Mucosa of stomach (tissue), 1 donor: ENCODE measurements at regions not wholly inside any gene's neighbourhood (a gene's known extent, or its start where the extent isn't known, plus 50 kb on each side); places are given as distances from the start of the nearest gene placed in this dataset.
"Not testable (repeated sequence)": the region's sequence is repeated elsewhere in the genome, so short reads cannot be mapped to it uniquely, and the experiment has no call there.

Experiments used
- H3K27me3 ChIP-seq: one replicate; pipeline ENCODE4 v1.7.0; 2013; ENCODE audit warnings: mild to moderate bottlenecking, low read length; ENCODE audit not compliant: control insufficient read depth, insufficient read depth
- H3K36me3 ChIP-seq: one replicate; pipeline ENCODE4 v1.7.0; 2013; ENCODE audit warnings: low read length; ENCODE audit not compliant: control insufficient read depth, insufficient read depth
- H3K4me1 ChIP-seq: one replicate; pipeline ENCODE4 v1.7.0; 2013; ENCODE audit warnings: mild to moderate bottlenecking, low read length; ENCODE audit not compliant: control insufficient read depth, insufficient read depth
- H3K4me3 ChIP-seq: one replicate; pipeline ENCODE4 v1.7.0; 2013; ENCODE audit warnings: low read length
- H3K9ac ChIP-seq: one replicate; pipeline ENCODE4 v1.7.0; 2013; ENCODE audit warnings: mild to moderate bottlenecking, low read length, moderate library complexity
- H3K9me3 ChIP-seq: one replicate; pipeline ENCODE4 v1.7.0; 2013; ENCODE audit warnings: mild to moderate bottlenecking, low read length, moderate library complexity; ENCODE audit not compliant: control insufficient read depth
- donor health status: Pancreatic carcinoma.

DNA sequence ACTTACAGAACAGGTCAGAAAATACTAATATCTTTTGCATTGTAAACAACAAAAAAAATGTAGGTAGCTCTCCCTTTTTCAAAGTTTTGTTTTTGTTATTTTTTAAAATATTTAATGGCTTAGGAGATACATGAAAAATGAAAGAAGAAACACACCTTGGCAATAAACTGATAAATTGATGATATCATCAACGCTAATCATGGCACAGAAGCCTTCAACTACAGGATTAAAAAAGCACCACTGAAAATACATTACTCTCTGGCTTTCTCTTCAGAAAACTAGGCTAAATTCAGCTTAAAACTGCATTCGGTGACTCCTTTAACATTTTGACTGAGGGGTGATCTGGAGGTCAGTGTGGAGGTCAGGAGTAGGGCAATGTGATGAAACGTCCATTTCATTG lies 1018.8 kb upstream of the FANCL start:
- no peaks in the 10 kb centered on the region for H3K9me3 ChIP-seq
- no peaks in the 10 kb centered on the region for H3K27me3 ChIP-seq
- H3K36me3 ChIP-seq: no peaks in the 10 kb centered on the region
- no peak overlapping the region for H3K9ac ChIP-seq
- no peak overlapping the region for H3K4me3 ChIP-seq
- no peaks in the 10 kb centered on the region for H3K4me1 ChIP-seq

DNA sequence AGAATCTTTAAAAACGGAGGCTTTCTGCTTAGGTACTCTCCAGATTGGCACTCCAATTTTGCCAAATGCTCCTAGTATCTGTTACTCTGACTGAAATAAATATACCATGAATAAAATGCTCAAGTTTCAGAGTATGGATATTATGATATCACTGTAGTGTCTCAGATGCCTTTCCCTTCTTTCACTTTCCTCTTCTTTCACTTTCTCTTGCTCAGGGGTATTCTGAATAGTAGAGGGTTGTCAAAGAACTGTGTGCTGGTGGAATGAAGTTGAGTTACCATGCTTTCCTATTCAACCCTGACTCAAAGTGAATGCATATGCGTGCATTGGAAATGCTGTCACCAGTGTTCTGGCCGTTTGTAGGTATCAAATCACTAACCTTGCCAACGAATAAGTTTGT lies 1015.2 kb upstream of the FANCL start:
- Histone ChIP-seq H3K27me3 (no peaks in the 10 kb centered on the region), H3K4me3 (no peak overlapping the region)

DNA sequence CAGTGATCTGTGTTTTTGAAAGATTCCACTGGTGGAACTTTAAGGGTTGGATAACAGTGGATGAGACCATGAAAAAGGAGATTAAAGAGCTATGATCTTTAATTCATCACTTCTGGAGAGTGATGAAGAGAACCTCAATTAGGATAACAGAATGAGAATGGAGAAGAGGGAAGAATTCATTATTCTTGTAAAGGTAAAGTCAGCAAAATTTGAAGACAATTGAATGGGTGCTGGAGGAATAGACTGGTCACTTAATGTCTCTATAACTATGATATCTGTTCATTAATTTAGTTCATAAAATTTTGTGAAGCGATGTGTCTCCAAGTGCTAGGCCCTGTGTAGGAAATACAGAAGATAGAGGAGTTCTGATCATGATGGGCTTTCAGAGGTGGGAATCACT lies 1013.2 kb upstream of the FANCL start:
- H3K27me3 ChIP-seq: no peaks in the 10 kb centered on the region
- H3K36me3 ChIP-seq: no peaks in the 10 kb centered on the region
- no peaks in the 10 kb centered on the region for H3K4me1 ChIP-seq
- H3K9me3 ChIP-seq: no peaks in the 10 kb centered on the region
- H3K9ac ChIP-seq: no peak overlapping the region
- no peak overlapping the region for H3K4me3 ChIP-seq

More for the DNA sequence above, 1015.2 kb upstream of the FANCL start:
- H3K4me1 ChIP-seq: no peaks in the 10 kb centered on the region
- H3K9ac ChIP-seq: no peak overlapping the region
- no peaks in the 10 kb centered on the region for H3K9me3 ChIP-seq
- H3K36me3 ChIP-seq: no peaks in the 10 kb centered on the region

DNA sequence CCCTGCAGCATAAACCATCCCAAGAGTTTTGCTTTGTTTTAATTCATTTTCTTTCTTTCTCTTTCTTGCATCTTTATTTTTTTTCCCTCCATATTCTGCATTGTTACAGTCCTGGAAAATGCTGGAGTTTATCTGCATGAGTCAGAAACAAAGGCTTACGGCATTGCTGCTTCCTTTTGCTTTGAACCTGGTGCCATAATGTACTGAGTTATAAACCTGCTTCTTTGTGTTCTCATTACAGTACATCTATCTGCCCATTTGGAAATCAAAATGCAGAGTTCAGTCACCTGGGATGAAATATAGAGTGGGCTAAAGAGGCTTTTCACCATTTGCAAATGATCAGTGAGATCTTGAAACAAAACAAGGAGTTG lies 1009.2 kb upstream of the FANCL start:
- Histone ChIP-seq H3K4me3 (no peak overlapping the region), H3K9me3 (no peaks in the 10 kb centered on the region), H3K36me3 (no peaks in the 10 kb centered on the region), H3K9ac (no peak overlapping the region), H3K27me3 (no peaks in the 10 kb centered on the region), H3K4me1 (no peaks in the 10 kb centered on the region)

DNA sequence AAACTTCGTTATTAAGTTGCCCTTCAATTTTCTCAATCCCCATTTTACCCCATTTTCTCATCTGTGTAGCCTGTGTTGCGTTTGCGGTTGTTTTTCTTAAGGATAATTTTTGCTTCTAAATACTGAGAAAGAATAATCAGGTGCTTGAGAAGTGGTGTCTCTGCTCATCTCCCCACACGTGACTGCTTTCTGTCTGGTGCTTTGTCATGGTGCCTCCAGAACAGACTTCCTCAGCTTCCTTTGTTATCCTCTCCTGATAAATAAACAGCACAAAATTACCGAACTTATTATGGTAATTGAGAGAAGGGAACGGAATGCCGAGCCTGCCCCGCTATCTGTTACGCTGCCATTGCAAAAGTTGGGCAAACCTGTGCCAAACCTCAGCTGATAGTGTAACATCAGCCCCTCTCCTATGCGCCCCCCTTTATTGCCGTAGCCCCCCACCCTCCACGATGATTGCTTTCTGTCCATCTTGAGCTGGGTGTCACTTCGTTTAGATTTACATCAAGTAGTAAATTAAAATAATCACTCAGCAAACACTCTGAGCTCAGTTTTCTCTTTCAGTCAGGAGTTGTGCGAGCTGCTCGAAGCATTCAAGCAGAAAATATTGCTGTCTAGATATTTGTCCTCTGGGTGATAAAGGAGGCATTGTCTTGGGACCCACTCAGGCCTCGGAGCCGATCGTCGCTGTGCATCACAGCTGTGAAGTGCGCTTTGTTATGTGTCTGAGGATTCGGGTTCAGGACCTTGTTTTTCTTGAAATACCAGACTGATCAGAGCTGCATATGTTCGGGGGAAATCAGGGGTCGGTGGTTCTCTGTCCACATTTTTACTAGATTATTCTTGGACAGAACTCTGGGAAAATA lies 1008.5 kb upstream of the FANCL start:
- Histone ChIP-seq H3K9ac (no peak overlapping the region), H3K4me1 (no peaks in the 10 kb centered on the region), H3K4me3 (no peak overlapping the region), H3K36me3 (no peaks in the 10 kb centered on the region), H3K27me3 (no peaks in the 10 kb centered on the region), H3K9me3 (no peaks in the 10 kb centered on the region)

DNA sequence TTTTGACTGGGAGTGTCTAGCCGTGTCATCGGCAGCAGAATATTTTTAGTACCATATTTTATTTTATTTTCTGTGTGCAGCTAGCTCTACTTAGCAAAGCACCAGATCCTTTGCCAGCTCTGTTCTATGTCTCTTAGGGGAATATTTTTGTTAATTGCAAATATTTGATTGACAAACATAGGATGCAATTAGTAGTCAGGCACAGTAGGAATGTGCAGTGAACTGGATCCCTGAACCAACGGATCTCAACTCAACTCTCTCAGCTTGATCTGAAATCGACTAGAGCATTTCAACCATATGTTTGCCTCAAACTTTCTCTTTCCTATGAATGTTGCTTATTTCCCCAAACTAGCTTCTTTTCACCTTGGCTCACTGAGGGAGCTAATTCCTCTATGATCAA lies 998.0 kb upstream of the FANCL start:
- Histone ChIP-seq H3K4me3 (no peak overlapping the region), H3K4me1 (no peaks in the 10 kb centered on the region), H3K9ac (no peak overlapping the region), H3K36me3 (no peaks in the 10 kb centered on the region), H3K27me3 (no peaks in the 10 kb centered on the region), H3K9me3 (no peaks in the 10 kb centered on the region)

DNA sequence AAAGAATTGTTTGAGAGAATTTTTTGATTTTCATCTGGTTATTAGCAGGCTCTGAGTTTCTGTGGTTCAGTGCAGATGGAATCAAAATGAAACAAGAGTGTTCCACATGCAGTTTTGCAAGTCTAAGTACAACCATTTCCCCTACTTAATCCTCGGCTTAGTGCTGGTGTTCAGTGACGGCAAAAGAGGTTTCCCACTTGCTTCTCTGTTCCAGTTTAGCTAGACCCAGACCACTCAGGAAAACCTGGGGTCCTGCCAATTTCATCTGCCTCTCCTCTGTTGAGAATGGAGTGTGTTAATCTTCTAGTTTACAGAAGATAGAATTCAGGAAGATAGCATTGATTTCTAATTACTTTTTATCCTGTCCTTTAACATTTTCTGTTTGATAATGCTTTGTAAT lies 996.2 kb upstream of the FANCL start:
- no peaks in the 10 kb centered on the region for H3K4me1 ChIP-seq
- H3K4me3 ChIP-seq: no peak overlapping the region
- H3K36me3 ChIP-seq: no peaks in the 10 kb centered on the region
- no peaks in the 10 kb centered on the region for H3K27me3 ChIP-seq
- no peaks in the 10 kb centered on the region for H3K9me3 ChIP-seq
- no peak overlapping the region for H3K9ac ChIP-seq

DNA sequence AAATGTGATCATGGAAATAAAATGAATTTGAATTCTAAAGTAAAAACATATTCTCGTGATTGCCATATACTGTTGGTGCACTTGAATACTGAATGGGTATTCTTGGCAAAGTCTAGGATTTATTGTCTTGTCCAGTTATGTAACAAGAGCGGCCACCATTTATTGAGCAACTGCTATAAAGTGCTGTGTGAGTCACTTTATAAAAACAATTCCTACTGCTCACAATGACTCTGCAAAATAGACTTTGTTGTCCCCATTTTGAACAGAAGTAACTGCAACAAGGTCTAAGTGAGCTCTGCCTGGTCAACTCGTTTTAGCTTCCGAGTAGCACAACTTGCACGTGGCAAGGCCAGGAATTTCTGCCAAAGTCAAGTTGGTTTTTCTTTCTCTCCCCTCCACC lies 995.6 kb upstream of the FANCL start:
- Histone ChIP-seq H3K4me1 (no peaks in the 10 kb centered on the region), H3K4me3 (no peak overlapping the region), H3K9ac (no peak overlapping the region), H3K36me3 (no peaks in the 10 kb centered on the region), H3K9me3 (no peaks in the 10 kb centered on the region), H3K27me3 (no peaks in the 10 kb centered on the region)

DNA sequence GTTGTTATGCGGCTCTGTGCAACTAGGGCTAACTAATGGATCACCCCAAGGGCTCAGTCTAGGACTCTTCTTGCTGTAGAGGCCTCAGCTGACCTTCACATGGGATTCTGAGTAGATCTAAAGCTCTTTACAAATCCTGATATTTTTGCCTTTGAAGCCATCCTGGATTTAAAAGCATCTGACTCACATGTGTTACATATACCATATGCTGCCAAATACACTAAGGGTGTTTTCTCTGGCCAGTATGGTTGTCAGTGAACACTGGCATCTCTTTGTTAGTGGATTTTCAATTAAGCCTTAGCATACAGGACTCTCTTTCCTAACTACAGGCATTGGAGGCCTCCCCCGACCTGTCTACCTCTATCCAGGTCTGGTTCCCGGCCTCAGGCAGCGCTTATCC lies 992.8 kb upstream of the FANCL start:
- Histone ChIP-seq H3K4me1 (no peaks in the 10 kb centered on the region), H3K36me3 (no peaks in the 10 kb centered on the region), H3K4me3 (no peak overlapping the region), H3K27me3 (no peaks in the 10 kb centered on the region), H3K9me3 (no peaks in the 10 kb centered on the region), H3K9ac (no peak overlapping the region)

DNA sequence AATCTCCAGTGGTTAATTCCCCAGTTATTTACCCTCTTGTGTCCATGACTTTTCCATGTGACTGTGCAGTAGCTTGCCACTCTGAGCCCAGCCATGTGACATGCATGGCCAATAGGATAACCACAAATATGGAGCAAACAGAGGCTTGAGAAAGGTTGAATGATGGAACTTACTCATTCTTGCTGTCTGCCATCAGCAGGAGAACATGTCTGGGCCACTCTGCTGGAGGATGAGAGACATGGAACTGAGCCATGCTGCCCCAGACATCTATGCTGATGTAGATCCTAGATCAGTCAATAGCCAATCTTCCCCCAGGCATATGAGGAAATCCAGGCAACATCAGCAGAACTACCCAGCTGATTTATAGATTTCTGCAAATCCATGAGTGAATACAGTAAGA lies 992.3 kb upstream of the FANCL start:
- Histone ChIP-seq H3K9me3 (no peaks in the 10 kb centered on the region), H3K27me3 (no peaks in the 10 kb centered on the region), H3K9ac (no peak overlapping the region), H3K36me3 (no peaks in the 10 kb centered on the region), H3K4me1 (no peaks in the 10 kb centered on the region), H3K4me3 (no peak overlapping the region)

DNA sequence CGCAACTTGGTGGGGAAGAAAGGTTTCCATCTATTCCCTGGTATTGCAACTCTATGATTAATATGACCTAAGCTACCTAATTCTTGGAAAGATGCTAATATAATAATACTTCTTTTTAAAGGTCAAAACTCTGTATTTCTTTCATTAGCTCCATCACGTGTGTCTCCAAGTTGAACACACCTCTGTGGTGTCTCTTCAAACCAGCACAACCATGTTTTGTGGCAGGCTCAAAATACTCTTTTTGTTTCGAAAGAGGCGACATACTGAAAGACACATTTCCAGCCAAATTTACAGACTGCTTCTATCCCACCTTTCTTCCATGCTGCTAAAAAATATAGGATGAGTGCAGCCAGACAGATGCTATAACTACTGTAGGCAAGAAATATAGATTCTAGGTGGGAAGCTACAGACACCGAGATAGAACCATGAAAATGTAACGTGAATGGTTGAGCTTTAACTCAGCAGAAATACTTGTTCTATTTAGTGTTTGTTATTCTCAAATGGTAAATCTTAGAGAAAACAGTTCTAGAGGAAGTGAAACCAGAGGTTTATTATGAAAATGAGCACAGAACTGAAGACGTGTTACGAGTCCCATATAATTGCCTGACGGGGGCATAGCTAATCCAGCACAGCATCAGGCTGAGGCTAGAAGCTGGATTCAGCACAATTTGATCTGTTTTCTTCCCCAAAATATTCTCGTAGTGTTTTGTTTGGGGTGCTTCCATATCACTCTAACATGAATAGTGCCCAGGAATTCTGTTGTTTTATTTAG lies 991.5 kb upstream of the FANCL start:
- no peak overlapping the region for H3K4me3 ChIP-seq
- H3K4me1 ChIP-seq: no peaks in the 10 kb centered on the region
- no peak overlapping the region for H3K9ac ChIP-seq
- no peaks in the 10 kb centered on the region for H3K36me3 ChIP-seq
- H3K9me3 ChIP-seq: no peaks in the 10 kb centered on the region
- H3K27me3 ChIP-seq: no peaks in the 10 kb centered on the region

DNA sequence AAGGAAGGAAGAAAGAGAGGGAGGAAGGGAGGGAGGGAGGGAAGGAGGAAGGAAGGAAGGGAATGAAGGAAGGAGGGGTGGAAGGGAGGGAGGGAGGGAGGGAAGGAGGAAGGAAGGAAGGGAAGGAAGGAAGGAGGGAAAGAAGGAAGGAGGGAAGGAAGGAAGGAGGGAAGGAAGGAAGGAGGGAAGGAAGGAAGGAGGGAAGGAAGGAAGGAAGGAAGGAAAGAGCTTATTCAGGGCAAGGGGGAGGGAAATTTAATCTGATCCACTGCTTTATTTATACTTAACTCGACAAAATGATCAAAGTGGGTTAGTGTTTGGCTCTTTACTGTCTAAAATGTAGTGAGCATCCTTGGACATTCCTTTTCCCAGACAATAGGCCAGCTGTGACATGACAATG lies 985.2 kb upstream of the FANCL start:
- H3K4me3 ChIP-seq, H3K27me3 ChIP-seq, H3K4me1 ChIP-seq, H3K9ac ChIP-seq, H3K36me3 ChIP-seq, H3K9me3 ChIP-seq: not testable (repeated sequence)
